Smooth muscle cell of the brain vasculature (primary cell): ENCODE measurements at regions not wholly inside any gene's neighbourhood (a gene's known extent, or its start where the extent isn't known, plus 50 kb on each side); places are given as distances from the start of the nearest gene placed in this dataset.

Experiments
- DNase-seq: peaks from one replicate; pipeline ENCODE4 v3.0.0-alpha.2; 2012; ENCODE audit warnings: low read depth, low spot score

- DNase-seq, result no peak
Measured at GRCh38 chr13:106241974-106242953, 293.2 kb downstream of the EFNB2 start.

GRCh38 chr13:106238690-106239089 is 296.8 kb downstream of the EFNB2 start:
- DNase-seq, result no peak

- no peak for DNase-seq
Measured at GRCh38 chr13:106234636-106235035, 300.8 kb downstream of the EFNB2 start.

- DNase-seq, result no peak
Measured at GRCh38 chr13:106233134-106233735, 302.2 kb downstream of the EFNB2 start.

- DNase-seq, result no peak
Measured at GRCh38 chr13:106232681-106233080, 302.8 kb downstream of the EFNB2 start.

- no peak for DNase-seq
Measured at GRCh38 chr13:106230450-106230849, 305.0 kb downstream of the EFNB2 start.

GRCh38 chr13:106225126-106225525 is 310.3 kb downstream of the EFNB2 start:
- DNase-seq, result no peak

GRCh38 chr13:106220211-106220610 is 315.3 kb downstream of the EFNB2 start:
- no peak for DNase-seq

- DNase-seq, result no peak
Measured at GRCh38 chr13:106213028-106213757, 322.3 kb downstream of the EFNB2 start.

- DNase-seq, result no peak
Measured at GRCh38 chr13:106212386-106213010, 323.0 kb downstream of the EFNB2 start.

- DNase-seq, result no peak
Measured at GRCh38 chr13:106210324-106210723, 325.1 kb downstream of the EFNB2 start.

GRCh38 chr13:106205871-106206270 is 329.6 kb downstream of the EFNB2 start:
- DNase-seq, result no peak

GRCh38 chr13:106197496-106197895 is 338.0 kb downstream of the EFNB2 start:
- DNase-seq, result no peak

- no peak for DNase-seq
Measured at GRCh38 chr13:106187501-106188095, 347.9 kb downstream of the EFNB2 start.

GRCh38 chr13:106187101-106187500 is 348.4 kb downstream of the EFNB2 start:
- no peak for DNase-seq

GRCh38 chr13:106186366-106187030 is 349.0 kb downstream of the EFNB2 start:
- DNase-seq, result no peak

GRCh38 chr13:106184790-106185189 is 350.7 kb downstream of the EFNB2 start:
- no peak for DNase-seq

- no peak for DNase-seq
Measured at GRCh38 chr13:106183410-106184065, 351.9 kb downstream of the EFNB2 start.

- DNase-seq, result peak; percentile 36
Measured at GRCh38 chr13:106182404-106182803, 353.1 kb downstream of the EFNB2 start.

- no peak for DNase-seq
Measured at GRCh38 chr13:106178816-106179215, 356.6 kb downstream of the EFNB2 start.
